Smooth muscle cell (in vitro differentiated cells): ENCODE measurements at regions not wholly inside any gene's neighbourhood (a gene's known extent, or its start where the extent isn't known, plus 50 kb on each side); places are given as distances from the start of the nearest gene placed in this dataset.

Experiments used
- DNase-seq: peaks from one replicate; lab custom pipeline; 2025; ENCODE audit not compliant: unreplicated experiment; lab: John Stamatoyannopoulos, UW
- H2AFZ ChIP-seq: fragments of 200-600 bp; sonication (generic); 2 replicates; pipeline ENCODE4 v1.6.0; 2016; ENCODE audit warnings: antibody characterized with exemption, low read depth, mild to moderate bottlenecking
- H3F3A ChIP-seq: fragments of 200-600 bp; sonication (generic); 2 replicates; pipeline ENCODE4 v1.6.0; 2017; ENCODE audit warnings: antibody characterized with exemption, low read depth
- H3K27ac ChIP-seq: fragments of 200-600 bp; sonication (generic); 2 replicates; pipeline ENCODE4 v1.5.1; 2016; ENCODE audit warnings: low read depth, mild to moderate bottlenecking
- H3K27me3 ChIP-seq: fragments of 200-600 bp; sonication (generic); 2 replicates; pipeline ENCODE4 v1.6.1; 2016; ENCODE audit warnings: low read depth, mild to moderate bottlenecking
- H3K36me3 ChIP-seq: fragments of 200-600 bp; sonication (generic); 2 replicates; pipeline ENCODE4 v1.5.1; 2016; ENCODE audit warnings: low read depth
- H3K4me1 ChIP-seq: fragments of 200-600 bp; sonication (generic); 2 replicates; pipeline ENCODE4 v1.5.1; 2016; ENCODE audit warnings: low read depth
- H3K4me2 ChIP-seq: fragments of 200-600 bp; sonication (generic); 2 replicates; pipeline ENCODE4 v1.6.0; 2016; ENCODE audit warnings: mild to moderate bottlenecking
- H3K4me3 ChIP-seq: fragments of 200-600 bp; sonication (generic); 2 replicates; pipeline ENCODE4 v1.5.1; 2016; ENCODE audit warnings: mild to moderate bottlenecking
- H3K79me2 ChIP-seq: fragments of 200-600 bp; sonication (generic); 2 replicates; pipeline ENCODE4 v1.6.0; 2016; ENCODE audit warnings: low read depth, mild to moderate bottlenecking
- H3K9ac ChIP-seq: fragments of 200-600 bp; sonication (generic); 2 replicates; pipeline ENCODE4 v1.6.0; 2016; ENCODE audit warnings: low read depth
- H3K9me3 ChIP-seq: fragments of 200-600 bp; sonication (generic); replicated peaks from 2 replicates; pipeline ENCODE4 v1.5.1; 2016; ENCODE audit warnings: low read depth
- H4K20me1 ChIP-seq: fragments of 200-600 bp; sonication (generic); 2 replicates; pipeline ENCODE4 v1.6.0; 2016; ENCODE audit warnings: low read depth
- CTCF ChIP-seq: fragments of 200-600 bp; sonication (generic); IDR thresholded peaks from 2 replicates; pipeline ENCODE4 v1.5.1; 2017; ENCODE audit warnings: borderline replicate concordance, mild to moderate bottlenecking, antibody characterized with exemption; ENCODE audit not compliant: insufficient read depth, poor library complexity, severe bottlenecking
- WGBS: methylation state at CpG from one replicate; pipeline ENCODE4 v1.1.7; 2016; ENCODE audit warnings: low lambda C conversion rate; 5-methylcytosine and 5-hydroxymethylcytosine counted together

GRCh38 chr5:89830691-89831090 is 578.9 kb downstream of the CETN3 start:
- Histone ChIP-seq H3K4me2 (no peak overlapping the region), H3K4me1 (no peaks in the 10 kb centered on the region), H3K9ac (no peak overlapping the region), H3K4me3 (no peak overlapping the region), H3F3A (no peaks in the 10 kb centered on the region), H3K79me2 (no peaks in the 10 kb centered on the region), H3K27ac (no peak overlapping the region), H3K27me3 (no peaks in the 10 kb centered on the region), H2AFZ (no peak overlapping the region), H4K20me1 (no peaks in the 10 kb centered on the region), H3K9me3 (no peaks in the 10 kb centered on the region), H3K36me3 (no peaks in the 10 kb centered on the region)
- DNase-seq: no peak
- 22% methylated on average over 2 of the region's 2 CpGs for WGBS
- no peak for TF ChIP-seq CTCF

DNA sequence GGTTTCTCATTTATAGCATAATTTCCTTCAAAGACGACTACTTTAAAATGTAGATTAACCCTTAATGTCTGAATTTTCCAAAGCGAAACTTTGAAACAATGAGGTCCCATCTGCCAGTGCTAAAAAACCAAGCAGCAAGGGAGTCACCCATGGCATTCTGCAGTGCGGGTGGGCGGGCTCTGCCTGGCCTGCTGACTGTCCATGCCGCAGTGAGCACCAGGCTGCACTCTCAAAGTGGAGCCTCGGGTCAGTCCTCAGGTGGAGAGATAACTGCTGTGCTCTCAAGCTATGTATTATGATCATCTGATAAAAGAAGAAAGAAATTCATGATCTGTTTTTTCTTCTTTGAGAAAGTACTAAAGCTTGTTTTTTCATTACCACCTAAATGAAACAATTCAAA is 581.6 kb downstream of the CETN3 start:
- no peak overlapping the region for H3K9ac ChIP-seq
- H3K9me3 ChIP-seq: no peaks in the 10 kb centered on the region
- H3K79me2 ChIP-seq: no peaks in the 10 kb centered on the region
- H3K36me3 ChIP-seq: no peaks in the 10 kb centered on the region
- H3K4me1 ChIP-seq: no peaks in the 10 kb centered on the region
- no peak overlapping the region for H3K4me2 ChIP-seq
- TF ChIP-seq CTCF: no peak
- H2AFZ ChIP-seq: no peak overlapping the region
- no peak overlapping the region for H3K4me3 ChIP-seq
- DNase-seq: no peak
- H3K27me3 ChIP-seq: no peaks in the 10 kb centered on the region
- H4K20me1 ChIP-seq: no peaks in the 10 kb centered on the region
- 89% methylated on average over 6 of the region's 6 CpGs for WGBS
- H3K27ac ChIP-seq: no peak overlapping the region
- no peaks in the 10 kb centered on the region for H3F3A ChIP-seq

DNA sequence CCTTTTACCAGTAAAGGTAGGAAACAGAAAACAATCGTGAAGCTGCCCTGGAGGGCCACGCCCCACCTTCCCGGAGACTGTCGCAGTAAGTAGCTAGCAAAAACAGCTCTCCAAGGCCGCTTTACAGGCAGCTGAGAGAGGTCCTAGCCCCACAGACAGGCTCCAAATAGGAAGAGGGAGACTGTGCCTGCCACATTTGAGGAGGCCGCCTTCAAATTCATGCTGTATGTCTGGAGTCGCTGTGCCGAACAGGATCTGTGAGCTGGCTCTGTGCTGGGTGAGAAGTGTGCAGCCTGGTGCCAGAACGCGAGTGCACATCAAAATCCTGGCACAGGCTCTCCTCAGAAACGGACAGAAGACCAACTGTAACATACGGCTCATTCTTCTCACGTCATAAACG is 582.2 kb downstream of the CETN3 start:
- Histone ChIP-seq H3K79me2 (no peaks in the 10 kb centered on the region), H3K4me3 (no peak overlapping the region), H3K9ac (no peak overlapping the region), H3K27ac (no peak overlapping the region), H3K27me3 (no peaks in the 10 kb centered on the region), H4K20me1 (no peaks in the 10 kb centered on the region), H3K4me1 (no peaks in the 10 kb centered on the region), H3F3A (no peaks in the 10 kb centered on the region), H3K36me3 (no peaks in the 10 kb centered on the region), H2AFZ (no peak overlapping the region), H3K4me2 (no peak overlapping the region), H3K9me3 (no peaks in the 10 kb centered on the region)
- TF ChIP-seq CTCF: no peak
- 89% methylated on average over 14 of the region's 14 CpGs for WGBS
- no peak for DNase-seq

DNA sequence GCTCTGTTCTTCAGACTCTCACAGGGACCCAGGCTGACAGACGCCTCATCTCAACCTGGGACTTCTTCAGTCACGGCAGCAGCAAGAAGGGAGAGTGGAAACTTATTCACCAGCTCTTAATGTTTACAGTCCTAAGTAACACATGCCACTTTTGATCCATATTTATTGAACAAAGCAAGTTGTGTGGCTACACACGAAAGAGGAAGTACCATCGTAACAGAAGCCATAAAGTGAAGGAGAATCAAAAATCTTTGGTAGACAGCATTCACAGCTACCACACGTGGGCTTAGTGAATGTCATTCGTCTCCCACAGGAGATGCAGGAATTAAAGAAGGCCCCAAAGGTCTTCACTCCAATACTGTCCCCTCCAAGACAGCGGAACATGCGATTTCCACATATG is 582.6 kb downstream of the CETN3 start:
- no peak overlapping the region for H3K4me3 ChIP-seq
- H3K9ac ChIP-seq: no peak overlapping the region
- DNase-seq: no peak
- H3K4me1 ChIP-seq: no peaks in the 10 kb centered on the region
- H2AFZ ChIP-seq: no peak overlapping the region
- H3F3A ChIP-seq: no peaks in the 10 kb centered on the region
- WGBS: 92% methylated on average over 8 of the region's 8 CpGs
- H3K4me2 ChIP-seq: no peak overlapping the region
- H3K27me3 ChIP-seq: no peaks in the 10 kb centered on the region
- no peak overlapping the region for H3K27ac ChIP-seq
- no peaks in the 10 kb centered on the region for H3K79me2 ChIP-seq
- H3K36me3 ChIP-seq: no peaks in the 10 kb centered on the region
- H3K9me3 ChIP-seq: no peaks in the 10 kb centered on the region
- no peak for TF ChIP-seq CTCF
- H4K20me1 ChIP-seq: no peaks in the 10 kb centered on the region
